Activated CD8-positive, alpha-beta T cell treated with anti-CD3 and anti-CD28 coated beads for 36 hours (primary cell): ENCODE measurements at regions not wholly inside any gene's neighbourhood (a gene's known extent, or its start where the extent isn't known, plus 50 kb on each side); places are given as distances from the start of the nearest gene placed in this dataset.

Source experiments
- ATAC-seq: fragments of 200-7000 bp; cut with Tn5 transposase; one replicate; pipeline ENCODE4 v1.10.0; 2021; ENCODE audit warnings: mild to moderate bottlenecking, moderate library complexity
- CTCF ChIA-PET: fragments of 350-600 bp; sonication (Branson Sonifier 250); formaldehyde crosslinking; loops from one replicate; lab custom pipeline; 2021; ENCODE audit warnings: antibody characterized with exemption; lab: Charles Lee
- POLR2A ChIA-PET: fragments of 350-600 bp; sonication (Branson Sonifier 250); formaldehyde crosslinking; loops from one replicate; lab custom pipeline; 2021; ENCODE audit warnings: antibody characterized with exemption; lab: Charles Lee
- DNase-seq: peaks from one replicate; pipeline ENCODE4 v3.0.0-alpha.2; 2020
- H3K27ac Mint-ChIP-seq: one replicate; pipeline ENCODE4 v1.8.0; 2021; ENCODE audit warnings: mild to moderate bottlenecking, mixed read lengths
- H3K27me3 Mint-ChIP-seq: one replicate; pipeline ENCODE4 v1.8.0; 2021; ENCODE audit warnings: mixed read lengths
- H3K36me3 Mint-ChIP-seq: one replicate; pipeline ENCODE4 v1.8.0; 2021; ENCODE audit warnings: low read depth, mixed read lengths
- H3K4me1 Mint-ChIP-seq: one replicate; pipeline ENCODE4 v1.8.0; 2021; ENCODE audit warnings: low read depth, mixed read lengths
- H3K4me3 Mint-ChIP-seq: one replicate; pipeline ENCODE4 v1.8.0; 2021; ENCODE audit warnings: mild to moderate bottlenecking, moderate library complexity, mixed read lengths
- H3K9me3 Mint-ChIP-seq: one replicate; pipeline ENCODE4 v1.8.0; 2021; ENCODE audit warnings: mixed read lengths
- CTCF ChIP-seq: fragments of 200-600 bp; IDR thresholded peaks from one replicate; pipeline ENCODE4 v1.8.0; 2022; ENCODE audit warnings: antibody characterized with exemption, mild to moderate bottlenecking
- intact Hi-C: fragments of 100-400 bp; cut with micrococcal nuclease; formaldehyde crosslinking; loops from one replicate; pipeline ENCODE4 v1.10.0; 2022

- Mint-ChIP-seq H3K4me1 (peaks cover 7% of the 10 kb centered on the region), H3K27ac (no peak overlapping the region), H3K36me3 (no peaks in the 10 kb centered on the region), H3K27me3 (peaks cover 28% of the 10 kb centered on the region), H3K9me3 (no peaks in the 10 kb centered on the region), H3K4me3 (peak overlapping the region; percentile 26)
- POLR2A ChIA-PET: no interaction called here
- intact Hi-C loops: no loop called here
- CTCF ChIA-PET: no interaction called here
- DNase-seq (peak; percentile 20), ATAC-seq (no peak)
- TF ChIP-seq CTCF: no peak
Measured at GRCh38 chr11:22432291-22433093, 94.3 kb downstream of the SLC17A6 start.

GRCh38 chr11:22431106-22431505 is 92.9 kb downstream of the SLC17A6 start:
- peaks cover 28% of the 10 kb centered on the region for H3K27me3 Mint-ChIP-seq
- H3K4me1 Mint-ChIP-seq: peaks cover 7% of the 10 kb centered on the region
- no peak for DNase-seq
- TF ChIP-seq CTCF: no peak
- H3K4me3 Mint-ChIP-seq: no peak overlapping the region
- ChIA-PET CTCF (no interaction called here), POLR2A (no interaction called here)
- intact Hi-C loops: no loop called here
- no peak overlapping the region for H3K27ac Mint-ChIP-seq
- ATAC-seq: no peak
- H3K36me3 Mint-ChIP-seq: no peaks in the 10 kb centered on the region
- H3K9me3 Mint-ChIP-seq: no peaks in the 10 kb centered on the region

GRCh38 chr11:22430639-22431038 is 92.5 kb downstream of the SLC17A6 start:
- ATAC-seq (no peak), DNase-seq (no peak)
- Mint-ChIP-seq H3K36me3 (no peaks in the 10 kb centered on the region), H3K27me3 (peaks cover 28% of the 10 kb centered on the region), H3K4me3 (no peak overlapping the region), H3K4me1 (peaks cover 7% of the 10 kb centered on the region), H3K9me3 (no peaks in the 10 kb centered on the region), H3K27ac (no peak overlapping the region)
- TF ChIP-seq CTCF: no peak
- ChIA-PET CTCF (no interaction called here), POLR2A (no interaction called here)
- intact Hi-C loops: no loop called here

GRCh38 chr11:22430141-22430541 is 92.0 kb downstream of the SLC17A6 start:
- no peak overlapping the region for H3K4me3 Mint-ChIP-seq
- H3K27me3 Mint-ChIP-seq: peaks cover 28% of the 10 kb centered on the region
- ChIA-PET CTCF (no interaction called here), POLR2A (no interaction called here)
- intact Hi-C loops: no loop called here
- DNase-seq (no peak), ATAC-seq (no peak)
- no peak for TF ChIP-seq CTCF
- no peaks in the 10 kb centered on the region for H3K9me3 Mint-ChIP-seq
- no peaks in the 10 kb centered on the region for H3K36me3 Mint-ChIP-seq
- H3K27ac Mint-ChIP-seq: no peak overlapping the region
- peaks cover 7% of the 10 kb centered on the region for H3K4me1 Mint-ChIP-seq
